Activated T-helper 2 cell treated with anti-CD3 and anti-CD28 coated beads, Interferon-gamma antibody, Interleukin-2, Interleukin-4, amounts not matched to agents 10 μg/mL and 5 μg/mL and 100 μg/mL, durations not matched to agents 14 hours and 24 hours and 36 hours (primary cell): ENCODE measurements at regions not wholly inside any gene's neighbourhood (a gene's known extent, or its start where the extent isn't known, plus 50 kb on each side); places are given as distances from the start of the nearest gene placed in this dataset.

Source experiments
- DNase-seq: peaks from one replicate; pipeline ENCODE4 v3.0.0; 2021; ENCODE audit warnings: low spot score
- H3K27ac Mint-ChIP-seq: one replicate; pipeline ENCODE4 v1.8.0; 2021; ENCODE audit warnings: mixed read lengths
- H3K27me3 Mint-ChIP-seq: one replicate; pipeline ENCODE4 v1.8.0; 2021; ENCODE audit warnings: low read depth, mixed read lengths
- H3K36me3 Mint-ChIP-seq: one replicate; pipeline ENCODE4 v1.8.0; 2021; ENCODE audit warnings: low read depth, mixed read lengths
- H3K4me1 Mint-ChIP-seq: one replicate; pipeline ENCODE4 v1.8.0; 2021; ENCODE audit warnings: low read depth, mixed read lengths
- H3K4me3 Mint-ChIP-seq: one replicate; pipeline ENCODE4 v1.8.0; 2021; ENCODE audit warnings: low read depth, mild to moderate bottlenecking, moderate library complexity, mixed read lengths
- H3K9me3 Mint-ChIP-seq: one replicate; pipeline ENCODE4 v1.8.0; 2021; ENCODE audit warnings: mixed read lengths
- intact Hi-C: fragments of 100-400 bp; cut with micrococcal nuclease; formaldehyde crosslinking; loops from one replicate; pipeline ENCODE4 v1.15.1; 2023

DNA sequence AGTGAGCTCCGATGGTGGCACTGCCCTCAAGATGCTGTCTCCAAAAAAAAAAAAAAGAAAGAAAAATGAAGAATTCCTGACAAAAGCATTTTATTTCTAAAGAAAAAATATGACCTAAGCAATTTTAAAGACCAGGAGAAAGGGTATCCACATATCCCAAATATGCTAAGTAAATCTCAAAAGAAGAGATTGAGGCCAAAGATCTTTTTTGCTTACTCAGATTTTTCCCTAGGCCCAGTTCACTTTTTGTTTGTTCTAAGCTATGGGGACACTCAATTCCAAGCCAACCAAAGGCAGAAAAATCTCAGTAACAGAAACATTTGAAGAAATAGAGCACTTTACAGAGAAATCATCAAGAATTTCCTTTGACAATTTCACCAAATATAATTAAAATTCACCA is 150.8 kb downstream of the SOX9 start:
- no peak overlapping the region for H3K27ac Mint-ChIP-seq
- no peaks in the 10 kb centered on the region for H3K4me1 Mint-ChIP-seq
- H3K36me3 Mint-ChIP-seq = no peaks in the 10 kb centered on the region
- no peaks in the 10 kb centered on the region for H3K27me3 Mint-ChIP-seq
- no peak overlapping the region for H3K4me3 Mint-ChIP-seq
- no peak for DNase-seq
- peaks cover 6% of the 10 kb centered on the region for H3K9me3 Mint-ChIP-seq
- intact Hi-C loops = no loop called here

DNA sequence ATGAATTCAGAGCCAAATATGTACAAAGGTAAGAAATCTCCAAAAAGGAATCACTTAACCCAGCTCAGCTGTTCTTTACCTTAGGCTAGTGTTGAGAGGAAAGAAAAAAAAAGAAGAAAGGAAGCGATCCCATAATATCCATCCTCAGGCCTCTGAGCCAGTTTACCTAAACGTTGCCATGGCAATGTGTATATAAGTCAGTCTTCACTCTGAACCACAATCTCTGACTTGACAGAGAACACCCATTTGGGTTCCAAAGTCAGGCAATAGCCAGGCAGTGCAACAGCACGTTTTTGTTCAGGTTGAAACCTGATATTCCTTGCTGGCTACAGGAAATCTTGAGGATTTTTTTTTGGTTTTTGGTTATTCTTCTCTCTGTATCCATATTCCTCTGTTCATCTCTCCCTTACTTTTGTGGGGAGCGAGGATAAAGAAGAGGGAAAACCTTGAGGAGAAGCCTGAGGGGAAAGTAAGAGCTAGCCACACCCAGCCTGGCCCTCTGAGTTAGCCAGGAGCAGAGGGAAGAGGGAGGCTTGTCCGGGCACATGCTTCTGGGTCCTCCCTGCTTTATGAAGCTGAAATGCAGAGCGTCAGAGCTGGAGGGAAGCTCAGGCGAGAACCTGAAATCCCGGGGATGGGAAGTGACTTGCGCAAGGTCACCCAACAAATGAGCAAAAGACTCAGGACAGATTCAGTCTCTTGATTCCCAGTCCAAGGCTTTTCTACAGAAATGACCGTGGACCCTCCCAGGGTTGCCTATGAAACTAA is 152.7 kb downstream of the SOX9 start:
- H3K4me3 Mint-ChIP-seq = no peak overlapping the region
- no peaks in the 10 kb centered on the region for H3K27me3 Mint-ChIP-seq
- intact Hi-C loops = no loop called here
- no peaks in the 10 kb centered on the region for H3K36me3 Mint-ChIP-seq
- peaks cover 6% of the 10 kb centered on the region for H3K9me3 Mint-ChIP-seq
- DNase-seq = no peak
- no peak overlapping the region for H3K27ac Mint-ChIP-seq
- H3K4me1 Mint-ChIP-seq = no peaks in the 10 kb centered on the region

DNA sequence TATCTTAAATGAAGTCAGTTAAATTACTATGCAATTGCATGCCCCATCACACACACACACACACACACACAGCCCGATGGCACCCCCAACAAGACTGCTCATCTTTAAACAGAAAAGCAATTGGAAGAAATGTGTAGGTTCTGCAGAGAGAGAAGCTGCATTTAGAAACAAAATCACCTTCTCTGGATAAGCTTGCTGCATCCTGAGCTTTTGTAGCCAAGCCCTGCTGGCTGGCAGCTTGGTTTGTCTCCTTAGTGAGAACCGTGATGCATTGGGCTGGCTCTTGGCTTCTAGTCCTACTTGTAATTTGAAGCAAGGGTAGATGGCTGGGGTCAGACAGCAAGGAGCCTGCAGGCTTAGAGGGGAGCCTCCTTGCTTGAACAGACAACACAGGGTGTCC is 153.8 kb downstream of the SOX9 start:
- Mint-ChIP-seq H3K9me3 (peaks cover 6% of the 10 kb centered on the region), H3K27ac (no peak overlapping the region), H3K27me3 (no peaks in the 10 kb centered on the region), H3K4me1 (no peaks in the 10 kb centered on the region), H3K36me3 (no peaks in the 10 kb centered on the region), H3K4me3 (no peak overlapping the region)
- no peak for DNase-seq
- intact Hi-C loops = no loop called here

DNA sequence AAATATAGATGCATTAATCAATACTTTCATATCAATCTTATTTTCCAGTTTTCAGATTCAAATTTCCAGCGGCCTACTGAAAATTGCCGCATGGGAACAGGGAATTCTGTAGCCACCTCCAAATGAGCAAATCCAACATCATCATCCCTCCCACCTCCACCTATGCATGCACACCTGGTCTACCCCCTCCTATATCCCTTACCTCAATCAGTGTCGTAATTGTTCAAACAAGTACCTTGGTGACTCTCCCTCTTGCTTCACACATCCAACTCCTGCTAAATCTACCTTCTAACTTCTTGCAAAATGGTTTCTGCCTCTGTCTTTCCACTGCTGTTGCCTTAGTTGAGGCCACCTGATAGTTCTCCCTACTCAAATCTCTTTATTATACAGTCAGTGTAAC is 160.1 kb downstream of the SOX9 start:
- H3K36me3 Mint-ChIP-seq = no peaks in the 10 kb centered on the region
- no peaks in the 10 kb centered on the region for H3K9me3 Mint-ChIP-seq
- H3K4me3 Mint-ChIP-seq = no peak overlapping the region
- H3K27me3 Mint-ChIP-seq = no peaks in the 10 kb centered on the region
- intact Hi-C loops = no loop called here
- no peak overlapping the region for H3K27ac Mint-ChIP-seq
- no peak for DNase-seq
- H3K4me1 Mint-ChIP-seq = no peaks in the 10 kb centered on the region

DNA sequence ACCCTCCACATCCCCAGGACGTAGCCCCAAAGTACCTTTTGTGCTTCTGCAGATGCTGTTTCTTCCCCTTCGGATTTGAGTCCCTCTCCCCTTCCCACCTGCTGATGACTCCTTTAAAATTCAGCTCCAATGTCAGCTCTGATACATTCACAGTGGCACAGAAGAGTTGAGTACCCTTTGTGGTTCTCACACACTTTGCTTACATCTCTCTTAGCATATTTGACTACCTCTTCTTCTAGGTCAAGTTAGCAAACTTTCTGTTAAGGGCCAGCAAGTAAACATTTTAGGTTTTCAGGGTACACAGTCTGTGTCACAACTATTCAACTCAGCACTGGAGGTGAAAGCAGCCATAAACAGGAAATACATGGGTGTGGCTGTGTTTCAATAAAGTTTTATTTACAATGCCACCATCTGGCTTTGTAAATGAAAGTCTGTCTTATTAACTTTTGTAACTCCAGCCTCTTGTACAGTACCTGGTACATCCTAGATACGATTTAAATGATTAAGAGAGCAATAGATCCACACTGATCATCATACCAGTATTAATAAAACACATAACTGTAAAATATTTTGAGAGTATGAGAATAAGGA is 161.7 kb downstream of the SOX9 start:
- Mint-ChIP-seq H3K36me3 (no peaks in the 10 kb centered on the region), H3K27me3 (no peaks in the 10 kb centered on the region), H3K27ac (no peak overlapping the region), H3K9me3 (no peaks in the 10 kb centered on the region), H3K4me3 (no peak overlapping the region), H3K4me1 (no peaks in the 10 kb centered on the region)
- no peak for DNase-seq
- intact Hi-C loops = no loop called here

DNA sequence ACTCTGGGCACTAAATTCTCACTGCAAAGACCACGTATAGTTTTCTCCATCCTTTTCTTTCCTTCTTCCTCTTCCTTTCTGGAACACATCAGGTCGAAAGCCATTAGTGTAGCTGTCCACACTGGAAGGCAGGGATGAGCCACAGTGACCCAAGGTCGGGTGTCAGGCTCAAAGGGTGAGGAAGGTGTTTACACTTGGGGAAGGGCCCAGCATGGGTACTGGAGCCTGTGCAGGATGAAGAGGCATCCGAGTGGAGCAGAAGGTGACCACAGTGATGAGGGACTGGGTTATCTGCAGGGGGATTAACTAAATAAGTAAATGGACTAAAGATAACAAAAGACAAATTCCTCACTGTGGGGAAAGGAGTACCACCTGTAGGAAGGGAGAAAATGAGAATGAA is 164.0 kb downstream of the SOX9 start:
- H3K4me3 Mint-ChIP-seq = no peak overlapping the region
- H3K4me1 Mint-ChIP-seq = no peaks in the 10 kb centered on the region
- DNase-seq = no peak
- no peaks in the 10 kb centered on the region for H3K36me3 Mint-ChIP-seq
- intact Hi-C loops = no loop called here
- no peaks in the 10 kb centered on the region for H3K27me3 Mint-ChIP-seq
- no peaks in the 10 kb centered on the region for H3K9me3 Mint-ChIP-seq
- no peak overlapping the region for H3K27ac Mint-ChIP-seq

DNA sequence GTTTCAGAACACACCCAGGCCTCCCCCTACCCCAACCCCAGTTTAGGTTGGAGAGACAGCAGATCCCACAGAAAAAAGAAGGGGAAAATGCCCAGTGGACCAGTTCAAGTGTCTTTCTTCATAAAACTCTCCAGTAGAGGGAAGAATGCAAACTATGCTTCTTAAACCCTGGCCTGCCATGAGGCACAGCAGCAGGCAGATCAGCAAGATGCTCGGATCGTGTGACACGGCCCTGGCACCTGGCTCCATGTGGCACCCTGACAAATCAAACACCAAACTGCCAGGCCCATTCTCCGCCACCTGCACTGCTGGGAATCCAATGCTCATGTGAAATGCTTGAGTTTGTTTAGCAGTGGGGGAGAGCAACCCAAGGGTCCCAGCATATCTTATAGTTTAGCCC is 166.8 kb downstream of the SOX9 start:
- Mint-ChIP-seq H3K27ac (no peak overlapping the region), H3K4me1 (no peaks in the 10 kb centered on the region), H3K27me3 (no peaks in the 10 kb centered on the region), H3K36me3 (no peaks in the 10 kb centered on the region), H3K4me3 (no peak overlapping the region), H3K9me3 (no peaks in the 10 kb centered on the region)
- intact Hi-C loops = no loop called here
- no peak for DNase-seq

DNA sequence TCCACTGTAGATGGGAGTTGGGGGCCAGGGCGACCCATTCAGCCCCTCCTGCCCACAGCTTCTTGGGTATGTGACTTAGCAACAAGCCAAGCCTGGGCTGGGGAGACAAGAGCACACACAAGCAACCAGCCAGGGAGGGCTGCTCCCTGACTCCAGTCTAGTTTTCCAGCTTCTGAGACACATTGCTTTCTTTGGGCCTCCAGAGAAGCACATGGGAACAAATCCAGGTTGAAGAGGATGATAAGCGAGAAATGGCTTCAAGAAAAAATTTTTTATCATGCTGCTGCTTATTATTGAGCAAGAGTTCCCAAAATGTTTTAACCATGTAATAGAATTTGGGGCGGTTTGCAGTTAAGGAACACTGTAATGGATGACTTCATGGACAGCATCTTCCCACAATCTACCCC is 173.7 kb downstream of the SOX9 start:
- intact Hi-C loops = no loop called here
- Mint-ChIP-seq H3K9me3 (no peaks in the 10 kb centered on the region), H3K36me3 (no peaks in the 10 kb centered on the region), H3K4me3 (no peak overlapping the region), H3K27me3 (no peaks in the 10 kb centered on the region), H3K27ac (no peak overlapping the region), H3K4me1 (no peaks in the 10 kb centered on the region)
- DNase-seq = no peak

DNA sequence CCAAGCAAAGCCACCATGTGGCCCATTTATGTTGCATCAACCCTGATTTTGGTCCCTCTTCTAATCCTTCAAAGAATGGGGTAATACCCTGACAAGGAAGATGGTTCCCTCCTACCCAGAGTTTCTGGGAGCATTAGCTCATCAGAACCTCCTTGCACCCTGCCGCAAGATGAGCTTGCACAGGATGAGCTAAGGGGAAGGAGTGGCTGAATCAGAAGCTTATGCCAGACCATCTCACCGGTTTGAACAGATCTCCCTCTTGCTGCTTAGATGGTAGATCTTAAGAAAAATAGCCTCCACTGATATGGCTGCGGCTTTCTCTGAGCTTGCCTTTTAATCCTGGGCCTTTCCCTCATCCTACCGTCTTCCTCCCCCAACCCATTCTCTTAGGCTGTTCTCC is 175.1 kb downstream of the SOX9 start:
- Mint-ChIP-seq H3K36me3 (no peaks in the 10 kb centered on the region), H3K27me3 (no peaks in the 10 kb centered on the region), H3K9me3 (no peaks in the 10 kb centered on the region), H3K4me1 (no peaks in the 10 kb centered on the region), H3K4me3 (no peak overlapping the region), H3K27ac (no peak overlapping the region)
- intact Hi-C loops = no loop called here
- DNase-seq = no peak

DNA sequence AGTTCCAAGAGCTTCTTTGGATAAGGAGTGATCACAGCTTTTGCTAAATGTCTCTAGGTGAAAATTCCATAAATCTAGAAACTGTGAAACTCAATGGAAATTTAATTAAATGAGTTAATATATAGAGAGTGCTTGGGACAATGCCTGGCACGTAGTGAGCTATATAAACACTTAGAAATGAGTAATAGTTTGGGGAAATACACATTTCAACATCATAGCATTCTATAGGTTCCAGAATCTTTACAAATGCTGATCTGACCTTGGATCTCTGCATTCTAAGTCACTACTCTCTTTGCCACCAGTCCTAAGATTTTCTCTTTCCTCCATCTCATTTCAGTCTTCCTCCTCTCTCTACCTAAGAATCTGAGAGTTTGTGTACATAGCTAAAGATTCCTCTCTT is 175.6 kb downstream of the SOX9 start:
- H3K9me3 Mint-ChIP-seq = no peaks in the 10 kb centered on the region
- H3K27ac Mint-ChIP-seq = no peak overlapping the region
- intact Hi-C loops = no loop called here
- H3K4me1 Mint-ChIP-seq = no peaks in the 10 kb centered on the region
- H3K36me3 Mint-ChIP-seq = no peaks in the 10 kb centered on the region
- H3K4me3 Mint-ChIP-seq = no peak overlapping the region
- no peaks in the 10 kb centered on the region for H3K27me3 Mint-ChIP-seq
- no peak for DNase-seq

DNA sequence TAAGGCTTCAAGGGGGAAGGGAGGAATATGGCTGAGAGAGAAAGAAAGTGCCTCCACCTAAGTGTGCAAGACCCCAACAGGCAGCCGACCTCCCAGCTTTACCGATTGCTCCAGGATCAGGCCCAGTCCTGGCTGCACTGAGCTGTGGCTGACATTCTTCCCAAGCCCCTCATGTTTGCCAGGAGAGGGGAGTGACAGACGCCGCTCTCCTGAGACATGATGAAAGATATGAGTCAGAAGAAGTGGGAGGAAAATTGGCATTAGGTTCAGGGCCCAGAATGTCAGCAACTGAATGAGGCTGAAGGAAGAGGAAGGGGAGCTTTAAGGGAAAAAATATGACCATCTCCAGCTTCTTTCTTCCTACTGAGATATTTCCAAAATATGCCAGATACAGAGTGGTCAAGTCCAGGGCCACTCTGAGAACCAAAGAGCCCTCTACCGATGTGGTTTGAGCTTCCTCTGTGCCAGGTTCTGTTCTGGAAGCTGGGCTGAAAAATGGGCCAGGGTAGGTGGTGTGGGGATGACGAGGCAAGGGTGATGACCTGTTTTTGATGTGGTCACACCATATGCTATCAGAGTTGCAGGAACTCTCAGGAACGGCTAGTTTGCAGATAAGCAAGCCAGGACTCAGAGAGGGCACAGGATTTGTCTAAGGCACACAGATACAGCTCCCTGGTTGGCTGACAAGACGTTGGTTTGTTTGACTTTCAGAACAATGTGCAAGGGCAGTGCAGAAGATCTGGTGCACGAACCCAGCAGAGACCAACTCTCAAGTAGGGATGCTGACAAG is 176.7 kb downstream of the SOX9 start:
- no peak overlapping the region for H3K27ac Mint-ChIP-seq
- H3K36me3 Mint-ChIP-seq = no peaks in the 10 kb centered on the region
- no peaks in the 10 kb centered on the region for H3K9me3 Mint-ChIP-seq
- no peak overlapping the region for H3K4me3 Mint-ChIP-seq
- no peaks in the 10 kb centered on the region for H3K4me1 Mint-ChIP-seq
- no peak for DNase-seq
- intact Hi-C loops = no loop called here
- H3K27me3 Mint-ChIP-seq = no peaks in the 10 kb centered on the region

DNA sequence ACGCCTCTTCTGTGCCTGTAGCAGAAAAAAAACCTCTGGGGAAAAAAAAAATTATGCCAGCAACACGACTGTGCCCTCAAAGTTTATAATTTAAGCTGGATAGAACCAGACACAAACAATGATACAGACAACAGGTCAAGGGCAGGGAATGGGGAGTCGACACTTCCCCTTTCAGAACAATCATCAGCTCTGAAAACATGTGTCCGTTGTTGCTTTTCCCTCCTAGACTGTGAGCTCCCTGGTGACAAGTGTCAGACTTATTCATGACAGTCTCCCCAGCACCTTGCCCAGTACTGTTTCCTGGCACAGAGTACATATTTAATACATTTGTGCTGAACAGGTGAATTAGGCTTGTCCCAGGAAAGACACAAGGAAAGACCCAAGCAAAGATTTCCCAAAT is 178.3 kb downstream of the SOX9 start:
- intact Hi-C loops = no loop called here
- no peak overlapping the region for H3K4me3 Mint-ChIP-seq
- H3K4me1 Mint-ChIP-seq = no peaks in the 10 kb centered on the region
- no peak overlapping the region for H3K27ac Mint-ChIP-seq
- no peaks in the 10 kb centered on the region for H3K36me3 Mint-ChIP-seq
- H3K27me3 Mint-ChIP-seq = no peaks in the 10 kb centered on the region
- no peak for DNase-seq
- no peaks in the 10 kb centered on the region for H3K9me3 Mint-ChIP-seq

DNA sequence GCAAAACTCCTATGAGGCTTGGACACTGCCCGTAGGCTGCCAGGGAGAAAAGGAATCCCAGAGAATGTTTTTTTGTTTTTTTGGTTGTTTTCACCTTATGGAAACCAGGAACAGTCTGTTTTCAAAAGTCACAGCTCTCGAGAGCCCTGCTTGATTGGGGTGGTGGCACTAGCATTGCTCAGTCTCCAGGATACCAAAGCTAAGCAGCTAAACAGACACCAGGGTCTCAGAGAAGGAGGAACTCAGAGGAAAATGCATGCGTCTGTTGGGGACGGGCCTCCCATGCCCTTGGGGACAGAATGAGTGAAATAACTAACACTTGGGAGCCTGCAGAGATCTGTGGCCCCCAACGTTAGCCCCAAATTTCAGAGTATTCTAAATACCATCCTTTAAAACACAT is 178.8 kb downstream of the SOX9 start:
- intact Hi-C loops = no loop called here
- no peak for DNase-seq
- no peaks in the 10 kb centered on the region for H3K4me1 Mint-ChIP-seq
- no peaks in the 10 kb centered on the region for H3K9me3 Mint-ChIP-seq
- H3K27ac Mint-ChIP-seq = no peak overlapping the region
- no peaks in the 10 kb centered on the region for H3K27me3 Mint-ChIP-seq
- H3K4me3 Mint-ChIP-seq = no peak overlapping the region
- no peaks in the 10 kb centered on the region for H3K36me3 Mint-ChIP-seq
